ENCODE measurements at regions not wholly inside any gene's neighbourhood (a gene's known extent, or its start where the extent isn't known, plus 50 kb on each side); places are given as distances from the start of the nearest gene placed in this dataset.

DNA sequence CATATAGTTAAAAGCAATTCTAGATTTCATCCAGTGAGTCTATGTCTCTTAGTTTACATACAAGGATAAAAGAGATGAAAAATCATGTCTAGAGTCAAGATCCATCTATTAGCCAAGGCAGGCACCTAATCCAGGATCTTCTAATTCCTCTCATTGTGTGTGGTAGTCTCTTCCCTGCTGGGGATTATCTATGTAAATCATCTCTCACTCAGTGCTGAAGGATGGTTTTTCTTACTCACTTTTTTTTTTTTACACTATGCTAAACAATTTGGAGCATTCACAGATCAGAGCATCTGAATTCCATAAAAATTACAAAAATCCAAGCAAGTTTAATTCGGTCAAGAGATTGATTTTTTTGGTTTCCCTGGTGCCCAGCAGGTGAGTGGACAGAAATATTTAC lies 154.9 kb upstream of the GDNF start:
- Mint-ChIP-seq H3K36me3 (no peaks in the 10 kb centered on the region), H3K27ac (no peak overlapping the region), H3K27me3 (peaks cover 5% of the 10 kb centered on the region), H3K9me3 (ENCODE audit: low read depth) (peaks cover 3% of the 10 kb centered on the region), H3K4me1 (ENCODE audit: low read depth) (no peaks in the 10 kb centered on the region), H3K4me3 (no peak overlapping the region)

GRCh38 chr5:37991301-37992299 lies 151.8 kb upstream of the GDNF start:
- H3K27ac Mint-ChIP-seq: no peak overlapping the region
- H3K4me3 Mint-ChIP-seq: no peak overlapping the region
- no peaks in the 10 kb centered on the region for H3K4me1 Mint-ChIP-seq (ENCODE audit: low read depth)
- H3K27me3 Mint-ChIP-seq: peaks cover 5% of the 10 kb centered on the region
- peaks cover 3% of the 10 kb centered on the region for H3K9me3 Mint-ChIP-seq (ENCODE audit: low read depth)
- H3K36me3 Mint-ChIP-seq: no peaks in the 10 kb centered on the region

DNA sequence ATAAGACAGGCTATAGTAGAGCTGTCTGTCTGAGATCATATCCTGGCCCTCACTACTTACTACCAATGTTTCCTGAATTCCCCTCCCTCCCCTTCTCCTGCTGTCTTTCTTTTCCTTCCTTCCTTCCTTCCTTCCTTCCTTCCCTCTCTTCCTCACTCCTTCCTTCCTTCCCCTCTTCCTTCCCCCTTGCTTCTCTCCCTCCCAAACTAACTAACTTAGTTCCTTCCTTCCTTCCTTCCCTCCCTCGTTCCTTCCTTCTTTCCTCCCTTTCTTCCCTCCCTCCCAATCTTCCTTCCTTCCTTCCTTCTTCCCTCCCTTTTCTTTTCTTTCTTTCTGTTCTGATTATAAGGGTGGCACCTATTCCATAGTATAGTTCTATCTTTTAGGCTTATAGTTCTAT lies 150.0 kb upstream of the GDNF start:
- H3K36me3 Mint-ChIP-seq: no peaks in the 10 kb centered on the region

GRCh38 chr5:37988454-37989046 lies 148.7 kb upstream of the GDNF start:
- H3K4me1 Mint-ChIP-seq (ENCODE audit: low read depth): no peaks in the 10 kb centered on the region

More for the DNA sequence above, 150.0 kb upstream of the GDNF start:
- Mint-ChIP-seq H3K27me3 (peaks cover 5% of the 10 kb centered on the region), H3K4me3 (no peak overlapping the region), H3K4me1 (ENCODE audit: low read depth) (no peaks in the 10 kb centered on the region), H3K9me3 (ENCODE audit: low read depth) (peaks cover 3% of the 10 kb centered on the region), H3K27ac (no peak overlapping the region)

DNA sequence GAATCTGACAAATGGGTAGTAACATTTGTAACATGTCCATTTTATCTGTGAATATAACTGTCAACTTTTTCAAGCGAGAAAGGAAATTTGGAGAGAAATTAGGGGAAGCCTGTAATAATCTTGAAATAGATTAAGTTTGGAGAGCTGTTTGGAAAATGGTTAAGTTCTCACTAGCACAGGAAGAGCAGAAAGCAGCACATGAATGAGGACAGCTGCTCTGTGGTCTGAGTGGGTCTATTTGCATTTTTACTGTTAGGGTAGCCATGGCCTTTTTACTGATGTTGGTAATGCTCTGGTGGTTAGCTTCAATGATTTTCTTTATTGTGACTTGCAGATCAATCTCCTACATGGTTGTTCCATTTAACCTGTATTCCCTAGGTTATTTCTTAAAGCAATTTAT lies 144.5 kb upstream of the GDNF start:
- H3K27ac Mint-ChIP-seq: no peak overlapping the region
- no peaks in the 10 kb centered on the region for H3K36me3 Mint-ChIP-seq
- H3K9me3 Mint-ChIP-seq (ENCODE audit: low read depth): no peaks in the 10 kb centered on the region
- H3K4me1 Mint-ChIP-seq (ENCODE audit: low read depth): no peaks in the 10 kb centered on the region
- H3K27me3 Mint-ChIP-seq: no peaks in the 10 kb centered on the region
- H3K4me3 Mint-ChIP-seq: no peak overlapping the region

More at GRCh38 chr5:37988454-37989046, 148.7 kb upstream of the GDNF start:
- H3K4me3 Mint-ChIP-seq: no peak overlapping the region
- peaks cover 3% of the 10 kb centered on the region for H3K9me3 Mint-ChIP-seq (ENCODE audit: low read depth)
- H3K36me3 Mint-ChIP-seq: no peaks in the 10 kb centered on the region
- peaks cover 2% of the 10 kb centered on the region for H3K27me3 Mint-ChIP-seq
- H3K27ac Mint-ChIP-seq: no peak overlapping the region

- no peak overlapping the region for H3K4me3 Mint-ChIP-seq
- no peak overlapping the region for H3K27ac Mint-ChIP-seq
- H3K9me3 Mint-ChIP-seq (ENCODE audit: low read depth): no peaks in the 10 kb centered on the region
- no peaks in the 10 kb centered on the region for H3K36me3 Mint-ChIP-seq
- no peaks in the 10 kb centered on the region for H3K4me1 Mint-ChIP-seq (ENCODE audit: low read depth)
- H3K27me3 Mint-ChIP-seq: no peaks in the 10 kb centered on the region
These were observed 143.6 kb upstream of the GDNF start for GRCh38 chr5:37983463-37983862.

- Mint-ChIP-seq H3K4me1 (ENCODE audit: low read depth) (no peaks in the 10 kb centered on the region), H3K9me3 (ENCODE audit: low read depth) (peaks cover 6% of the 10 kb centered on the region), H3K27me3 (no peaks in the 10 kb centered on the region), H3K27ac (no peak overlapping the region), H3K4me3 (no peak overlapping the region), H3K36me3 (no peaks in the 10 kb centered on the region)
These were observed 139.7 kb upstream of the GDNF start for GRCh38 chr5:37979559-37979958.

- H3K4me3 Mint-ChIP-seq: no peak overlapping the region
- H3K9me3 Mint-ChIP-seq (ENCODE audit: low read depth): peaks cover 6% of the 10 kb centered on the region
- no peak overlapping the region for H3K27ac Mint-ChIP-seq
- H3K27me3 Mint-ChIP-seq: no peaks in the 10 kb centered on the region
- no peaks in the 10 kb centered on the region for H3K36me3 Mint-ChIP-seq
- H3K4me1 Mint-ChIP-seq (ENCODE audit: low read depth): no peaks in the 10 kb centered on the region
These were observed 135.7 kb upstream of the GDNF start for GRCh38 chr5:37975531-37975930.

DNA sequence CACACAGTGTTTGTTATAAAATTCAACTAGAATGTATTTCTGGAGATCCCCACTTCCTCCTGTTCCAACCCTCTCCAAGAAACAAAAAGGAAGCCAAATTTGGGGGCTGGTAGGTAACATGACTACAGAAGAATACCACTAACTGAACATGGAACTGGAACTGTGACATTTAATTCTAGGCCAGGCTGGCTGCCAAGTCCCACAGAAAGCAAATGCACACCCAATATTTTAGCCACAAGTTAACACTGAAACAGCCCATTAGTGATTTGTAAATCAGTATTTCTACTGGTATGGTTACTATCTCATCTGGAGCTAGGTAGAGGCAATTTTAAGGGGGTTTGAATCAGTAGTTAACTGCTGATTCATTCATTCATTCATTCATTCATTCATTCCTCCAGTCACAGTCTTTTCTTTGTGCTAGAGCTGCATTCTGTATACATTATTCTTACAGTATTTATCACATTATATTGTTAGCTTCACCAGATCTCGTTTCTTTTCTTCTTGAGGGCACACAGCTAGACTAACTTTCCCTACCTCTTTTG lies 131.7 kb upstream of the GDNF start:
- H3K9me3 Mint-ChIP-seq (ENCODE audit: low read depth): peaks cover 3% of the 10 kb centered on the region
- no peak overlapping the region for H3K4me3 Mint-ChIP-seq
- no peak overlapping the region for H3K27ac Mint-ChIP-seq
- no peaks in the 10 kb centered on the region for H3K4me1 Mint-ChIP-seq (ENCODE audit: low read depth)
- no peaks in the 10 kb centered on the region for H3K36me3 Mint-ChIP-seq
- H3K27me3 Mint-ChIP-seq: no peaks in the 10 kb centered on the region

GRCh38 chr5:37966871-37967270 lies 127.0 kb upstream of the GDNF start:
- Mint-ChIP-seq H3K27me3 (peaks cover 1% of the 10 kb centered on the region), H3K4me3 (no peak overlapping the region), H3K9me3 (ENCODE audit: low read depth) (no peaks in the 10 kb centered on the region), H3K27ac (no peak overlapping the region), H3K4me1 (ENCODE audit: low read depth) (no peaks in the 10 kb centered on the region), H3K36me3 (no peaks in the 10 kb centered on the region)

- H3K9me3 Mint-ChIP-seq (ENCODE audit: low read depth): no peaks in the 10 kb centered on the region
- peaks cover 1% of the 10 kb centered on the region for H3K27me3 Mint-ChIP-seq
- H3K36me3 Mint-ChIP-seq: no peaks in the 10 kb centered on the region
- H3K4me1 Mint-ChIP-seq (ENCODE audit: low read depth): no peaks in the 10 kb centered on the region
- H3K27ac Mint-ChIP-seq: no peak overlapping the region
- no peak overlapping the region for H3K4me3 Mint-ChIP-seq
These were observed 126.5 kb upstream of the GDNF start for GRCh38 chr5:37966291-37966690.

GRCh38 chr5:37962389-37962788 lies 122.5 kb upstream of the GDNF start:
- H3K36me3 Mint-ChIP-seq: no peaks in the 10 kb centered on the region
- peaks cover 17% of the 10 kb centered on the region for H3K9me3 Mint-ChIP-seq (ENCODE audit: low read depth)
- H3K4me3 Mint-ChIP-seq: no peak overlapping the region
- peaks cover 1% of the 10 kb centered on the region for H3K27me3 Mint-ChIP-seq
- H3K4me1 Mint-ChIP-seq (ENCODE audit: low read depth): no peaks in the 10 kb centered on the region
- no peak overlapping the region for H3K27ac Mint-ChIP-seq

DNA sequence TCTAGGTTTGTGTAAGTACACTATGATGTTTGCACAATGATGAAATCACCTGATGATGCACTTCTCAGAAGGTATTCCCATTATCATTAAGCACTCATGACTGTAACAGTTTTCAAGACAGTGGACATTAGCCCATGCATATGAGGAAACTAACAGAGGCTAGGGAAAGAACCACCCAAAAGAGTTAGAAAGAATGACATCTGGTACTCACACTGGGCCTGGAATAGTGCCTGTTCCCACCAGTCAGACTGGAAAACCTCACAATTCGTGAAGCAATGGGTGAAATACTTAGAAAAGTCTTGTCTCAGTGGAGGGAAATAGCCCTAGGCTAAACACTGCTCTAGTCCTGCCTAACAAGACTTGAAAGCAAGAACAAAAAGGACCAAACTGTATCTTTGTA lies 117.4 kb upstream of the GDNF start:
- H3K36me3 Mint-ChIP-seq: no peaks in the 10 kb centered on the region
- peaks cover 17% of the 10 kb centered on the region for H3K9me3 Mint-ChIP-seq (ENCODE audit: low read depth)
- no peaks in the 10 kb centered on the region for H3K4me1 Mint-ChIP-seq (ENCODE audit: low read depth)
- no peak overlapping the region for H3K27ac Mint-ChIP-seq
- no peak overlapping the region for H3K4me3 Mint-ChIP-seq
- H3K27me3 Mint-ChIP-seq: no peaks in the 10 kb centered on the region

GRCh38 chr5:37955748-37956147 lies 115.9 kb upstream of the GDNF start:
- Mint-ChIP-seq H3K9me3 (ENCODE audit: low read depth) (peaks cover 17% of the 10 kb centered on the region), H3K27me3 (no peaks in the 10 kb centered on the region), H3K36me3 (no peaks in the 10 kb centered on the region), H3K4me3 (no peak overlapping the region), H3K4me1 (ENCODE audit: low read depth) (no peaks in the 10 kb centered on the region), H3K27ac (no peak overlapping the region)

DNA sequence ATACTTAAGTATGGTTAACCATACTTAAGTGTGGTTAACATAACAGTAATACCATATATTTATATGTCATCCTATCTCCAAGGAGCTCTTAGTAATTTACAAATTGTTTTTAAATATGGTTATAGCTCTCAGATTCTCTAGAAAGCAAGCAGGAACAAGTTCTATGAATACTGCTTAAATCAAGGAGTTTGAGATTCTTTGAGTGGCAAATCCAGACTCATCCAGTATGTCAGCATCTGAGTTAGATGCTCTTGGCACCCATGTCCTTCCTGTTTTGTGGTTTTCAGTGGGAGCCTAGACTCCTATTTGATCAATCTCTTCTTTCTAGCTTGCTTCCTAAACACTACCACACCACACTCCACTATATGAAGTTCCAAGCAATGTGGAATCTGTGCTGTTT lies 114.7 kb upstream of the GDNF start:
- Mint-ChIP-seq H3K27ac (no peak overlapping the region), H3K4me3 (no peak overlapping the region), H3K27me3 (no peaks in the 10 kb centered on the region), H3K36me3 (no peaks in the 10 kb centered on the region), H3K4me1 (ENCODE audit: low read depth) (no peaks in the 10 kb centered on the region), H3K9me3 (ENCODE audit: low read depth) (peaks cover 13% of the 10 kb centered on the region)
